ENCODE measurements at regions not wholly inside any gene's neighbourhood (a gene's known extent, or its start where the extent isn't known, plus 50 kb on each side); places are given as distances from the start of the nearest gene placed in this dataset.

GRCh38 chr10:8174762-8175161, 120.3 kb downstream of the GATA3 start:
- TF ChIP-seq EZH2phosphoT487 (IDR thresholded peaks at IDR 0.05; ENCODE audit: borderline replicate concordance, low read length) = no peak
- TF ChIP-seq CTCF (IDR thresholded peaks at IDR 0.05; ENCODE audit: low read depth, low read length, poor library complexity, severe bottlenecking) = no peak

Measured in DOHH2 (cell line).